T-helper 2 cell (primary cell): ENCODE measurements at regions not wholly inside any gene's neighbourhood (a gene's known extent, or its start where the extent isn't known, plus 50 kb on each side); places are given as distances from the start of the nearest gene placed in this dataset.

Source experiments
- DNase-seq, 5 experiments: peaks; one replicate each; pipeline versions ENCODE4 v3.0.0 to v3.0.0-alpha.2; 2012 to 2022

- DNase-seq, result no peak
Measured at GRCh38 chr21:19256934-19257660, 853.5 kb upstream of the TMPRSS15 start.

GRCh38 chr21:19261731-19262376 is 858.3 kb upstream of the TMPRSS15 start:
- DNase-seq, result no peak

GRCh38 chr21:19266636-19267035 is 863.1 kb upstream of the TMPRSS15 start:
- no peak for DNase-seq

- no peak for DNase-seq
Measured at GRCh38 chr21:19268686-19269085, 865.1 kb upstream of the TMPRSS15 start.

- DNase-seq, result no peak
Measured at GRCh38 chr21:19275065-19275464, 871.5 kb upstream of the TMPRSS15 start.

- DNase-seq, result no peak
Measured at GRCh38 chr21:19276665-19277064, 873.1 kb upstream of the TMPRSS15 start.

- no peak for DNase-seq
Measured at GRCh38 chr21:19286876-19287275, 883.3 kb upstream of the TMPRSS15 start.

GRCh38 chr21:19290328-19290727 is 886.7 kb upstream of the TMPRSS15 start:
- no peak for DNase-seq

- DNase-seq, result no peak
Measured at GRCh38 chr21:19320291-19320690, 916.7 kb upstream of the TMPRSS15 start.

- no peak for DNase-seq
Measured at GRCh38 chr21:19321688-19322087, 918.1 kb upstream of the TMPRSS15 start.

GRCh38 chr21:19322360-19322759 is 918.8 kb upstream of the TMPRSS15 start:
- DNase-seq, result no peak

- DNase-seq, result no peak
Measured at GRCh38 chr21:19326531-19327319, 923.1 kb upstream of the TMPRSS15 start.

GRCh38 chr21:19328954-19329353 is 925.4 kb upstream of the TMPRSS15 start:
- no peak for DNase-seq

GRCh38 chr21:19340303-19340702 is 936.7 kb upstream of the TMPRSS15 start:
- DNase-seq, result no peak

GRCh38 chr21:19340954-19341353 is 937.4 kb upstream of the TMPRSS15 start:
- no peak for DNase-seq

GRCh38 chr21:19343711-19344110 is 940.1 kb upstream of the TMPRSS15 start:
- peak in 1 of 5 experiments; percentile 41 for DNase-seq

- DNase-seq, result no peak
Measured at GRCh38 chr21:19350286-19350685, 946.7 kb upstream of the TMPRSS15 start.

GRCh38 chr21:19353256-19353655 is 949.7 kb upstream of the TMPRSS15 start:
- DNase-seq, result no peak

GRCh38 chr21:19368944-19369343 is 965.4 kb upstream of the TMPRSS15 start:
- peak in 1 of 5 experiments; percentile 13 for DNase-seq

GRCh38 chr21:19392390-19392789 is 988.8 kb upstream of the TMPRSS15 start:
- DNase-seq, result no peak

- DNase-seq, result no peak
Measured at GRCh38 chr21:19400223-19400770, 996.7 kb upstream of the TMPRSS15 start.

- no peak for DNase-seq
Measured at GRCh38 chr21:19402870-19403269, 999.3 kb upstream of the TMPRSS15 start.

- DNase-seq, result no peak
Measured at GRCh38 chr21:19405326-19405725, 1001.7 kb upstream of the TMPRSS15 start.
